CD4-positive, alpha-beta T cell (primary cell): ENCODE measurements at regions not wholly inside any gene's neighbourhood (a gene's known extent, or its start where the extent isn't known, plus 50 kb on each side); places are given as distances from the start of the nearest gene placed in this dataset.

Experiments
- ATAC-seq: fragments of 200-7000 bp; cut with Tn5 transposase; one replicate; pipeline ENCODE4 v1.10.0; 2022; ENCODE audit warnings: mild to moderate bottlenecking; ENCODE audit not compliant: poor library complexity
- CTCF ChIA-PET: fragments of 350-600 bp; sonication (Branson Sonifier 250); formaldehyde crosslinking; loops from one replicate; lab custom pipeline; 2021; ENCODE audit warnings: antibody characterized with exemption, inconsistent platforms; lab: Charles Lee
- POLR2A ChIA-PET: fragments of 350-600 bp; sonication (Branson Sonifier 250); formaldehyde crosslinking; loops from one replicate; lab custom pipeline; 2021; ENCODE audit warnings: antibody characterized with exemption, inconsistent platforms; lab: Charles Lee
- DNase-seq, 14 experiments: peaks; one replicate each; pipeline ENCODE4 v3.0.0-alpha.2; 2013 to 2020; ENCODE audit warnings: mixed read lengths in 2 of 14
- H3K27ac ChIP-seq, 2 donors: one replicate each; pipeline versions ENCODE4 v1.5.1 to v1.7.0; 2013; ENCODE audit warnings: low read length in 2 of 2, low read depth in 1 of 2, mild to moderate bottlenecking in 1 of 2
- H3K27me3 ChIP-seq, 2 experiments: 1 replicate in 1 of 2; 2 replicates in 1 of 2; pipeline versions ENCODE4 v1.6.1 to v1.7.0; 2013; ENCODE audit warnings: low read length in 2 of 2, control low read depth in 1 of 2, mild to moderate bottlenecking in 1 of 2, moderate library complexity in 1 of 2; ENCODE audit not compliant: insufficient read depth in 2 of 2, control insufficient read depth in 1 of 2
- H3K36me3 ChIP-seq: one replicate; pipeline ENCODE4 v1.6.1; 2013; ENCODE audit warnings: low read length, control low read depth; ENCODE audit not compliant: insufficient read depth
- H3K4me1 ChIP-seq: one replicate; pipeline ENCODE4 v1.6.1; 2013; ENCODE audit warnings: low read length, control low read depth; ENCODE audit not compliant: insufficient read depth
- H3K4me3 ChIP-seq: one replicate; pipeline ENCODE4 v1.5.1; 2013; ENCODE audit warnings: mild to moderate bottlenecking, low read length, moderate library complexity
- H3K9me3 ChIP-seq, 2 experiments: 1 replicate in 1 of 2; 2 replicates in 1 of 2; pipeline versions ENCODE4 v1.6.1 to v1.7.0; 2013; ENCODE audit warnings: low read length in 2 of 2, mild to moderate bottlenecking in 2 of 2, control low read depth in 1 of 2, moderate library complexity in 1 of 2; ENCODE audit not compliant: control insufficient read depth in 1 of 2, insufficient read depth in 1 of 2
- H3K27ac Mint-ChIP-seq: one replicate; pipeline ENCODE4 v1.8.0; 2020; ENCODE audit warnings: mixed read lengths
- H3K27me3 Mint-ChIP-seq: one replicate; pipeline ENCODE4 v1.8.0; 2021; ENCODE audit warnings: mixed read lengths
- H3K36me3 Mint-ChIP-seq: one replicate; pipeline ENCODE4 v1.8.0; 2021; ENCODE audit warnings: low read depth, mixed read lengths
- H3K4me1 Mint-ChIP-seq: one replicate; pipeline ENCODE4 v1.8.0; 2021; ENCODE audit warnings: low read depth, mixed read lengths
- H3K4me3 Mint-ChIP-seq: one replicate; pipeline ENCODE4 v1.8.0; 2020; ENCODE audit warnings: mild to moderate bottlenecking, mixed read lengths
- H3K9me3 Mint-ChIP-seq: one replicate; pipeline ENCODE4 v1.8.0; 2020; ENCODE audit warnings: mixed read lengths
- intact Hi-C, 2 experiments: fragments of 100-400 bp; cut with DNase I in 1 of 2; cut with micrococcal nuclease in 1 of 2; formaldehyde crosslinking; loops; one replicate each; pipeline versions ENCODE4 v1.15.1 to v1.9.0; 2023 to 2025; cut with DNase I, micrococcal nuclease
- TF ChIP-seq, protein P1 (sequence below): fragments of 200-600 bp; IDR thresholded peaks from one replicate; pipeline ENCODE4 v1.8.0; 2022; ENCODE audit warnings: antibody characterized with exemption, mild to moderate bottlenecking

- H3K27ac ChIP-seq = no peak overlapping the region
- H3K36me3 Mint-ChIP-seq = no peaks in the 10 kb centered on the region
- ATAC-seq (no peak), DNase-seq (no peak)
- H3K36me3 ChIP-seq = no peaks in the 10 kb centered on the region
- ChIA-PET CTCF (no interaction called here), POLR2A (no interaction called here)
- no peaks in the 10 kb centered on the region for H3K27me3 ChIP-seq
- H3K4me3 Mint-ChIP-seq = no peak overlapping the region
- intact Hi-C loops = no loop called here
- H3K27me3 Mint-ChIP-seq = no peaks in the 10 kb centered on the region
- TF ChIP-seq, protein P1, sequence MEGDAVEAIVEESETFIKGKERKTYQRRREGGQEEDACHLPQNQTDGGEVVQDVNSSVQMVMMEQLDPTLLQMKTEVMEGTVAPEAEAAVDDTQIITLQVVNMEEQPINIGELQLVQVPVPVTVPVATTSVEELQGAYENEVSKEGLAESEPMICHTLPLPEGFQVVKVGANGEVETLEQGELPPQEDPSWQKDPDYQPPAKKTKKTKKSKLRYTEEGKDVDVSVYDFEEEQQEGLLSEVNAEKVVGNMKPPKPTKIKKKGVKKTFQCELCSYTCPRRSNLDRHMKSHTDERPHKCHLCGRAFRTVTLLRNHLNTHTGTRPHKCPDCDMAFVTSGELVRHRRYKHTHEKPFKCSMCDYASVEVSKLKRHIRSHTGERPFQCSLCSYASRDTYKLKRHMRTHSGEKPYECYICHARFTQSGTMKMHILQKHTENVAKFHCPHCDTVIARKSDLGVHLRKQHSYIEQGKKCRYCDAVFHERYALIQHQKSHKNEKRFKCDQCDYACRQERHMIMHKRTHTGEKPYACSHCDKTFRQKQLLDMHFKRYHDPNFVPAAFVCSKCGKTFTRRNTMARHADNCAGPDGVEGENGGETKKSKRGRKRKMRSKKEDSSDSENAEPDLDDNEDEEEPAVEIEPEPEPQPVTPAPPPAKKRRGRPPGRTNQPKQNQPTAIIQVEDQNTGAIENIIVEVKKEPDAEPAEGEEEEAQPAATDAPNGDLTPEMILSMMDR = no peak
- H3K9me3 Mint-ChIP-seq = peaks cover 13% of the 10 kb centered on the region
- no peaks in the 10 kb centered on the region for H3K4me1 ChIP-seq
- H3K9me3 ChIP-seq = no peaks in the 10 kb centered on the region
- H3K27ac Mint-ChIP-seq = no peak overlapping the region
- no peaks in the 10 kb centered on the region for H3K4me1 Mint-ChIP-seq
- no peak overlapping the region for H3K4me3 ChIP-seq
These were observed 241.3 kb downstream of the COX7B2 start for GRCh38 chr4:46667790-46668189.

DNA sequence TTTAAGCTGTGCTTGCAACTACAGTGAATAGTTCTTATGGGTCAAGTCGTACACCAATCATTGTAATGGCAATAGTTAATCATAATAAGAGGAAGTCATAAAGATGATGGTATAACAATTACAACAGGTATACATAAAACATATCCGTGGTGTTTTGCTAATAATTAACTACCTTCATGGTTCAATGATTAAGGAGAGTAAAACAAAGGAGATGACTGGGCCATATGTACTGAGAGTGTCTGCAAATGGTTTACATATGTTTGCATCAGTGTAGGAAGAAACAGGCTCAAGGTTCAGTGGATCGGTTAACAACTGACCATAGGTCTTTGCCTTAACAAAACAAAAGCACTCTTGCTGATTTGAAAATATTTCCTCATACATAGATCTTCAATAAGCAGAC, 253.0 kb downstream of the COX7B2 start:
- H3K4me3 ChIP-seq = no peak overlapping the region
- Mint-ChIP-seq H3K4me3 (no peak overlapping the region), H3K36me3 (no peaks in the 10 kb centered on the region), H3K27me3 (no peaks in the 10 kb centered on the region), H3K9me3 (peaks cover 14% of the 10 kb centered on the region), H3K27ac (no peak overlapping the region), H3K4me1 (no peaks in the 10 kb centered on the region)
- no peak overlapping the region for H3K27ac ChIP-seq
- no peak for DNase-seq
- peaks cover 0 to 6% of the 10 kb centered on the region in 2 experiments for H3K9me3 ChIP-seq
- H3K36me3 ChIP-seq = no peaks in the 10 kb centered on the region
- no peaks in the 10 kb centered on the region for H3K27me3 ChIP-seq
- no peak for ATAC-seq
- TF ChIP-seq, protein P1 = no peak
- no peaks in the 10 kb centered on the region for H3K4me1 ChIP-seq
- intact Hi-C loops = no loop called here
- ChIA-PET CTCF (no interaction called here), POLR2A (no interaction called here)

- Mint-ChIP-seq H3K9me3 (peaks cover 10% of the 10 kb centered on the region), H3K27me3 (no peaks in the 10 kb centered on the region), H3K27ac (no peak overlapping the region), H3K36me3 (no peaks in the 10 kb centered on the region), H3K4me1 (no peaks in the 10 kb centered on the region), H3K4me3 (no peak overlapping the region)
- H3K4me1 ChIP-seq = no peaks in the 10 kb centered on the region
- no peak for DNase-seq
- no peaks in the 10 kb centered on the region for H3K36me3 ChIP-seq
- CTCF ChIA-PET = no interaction called here
- H3K4me3 ChIP-seq = no peak overlapping the region
- POLR2A ChIA-PET = no interaction called here
- ATAC-seq = no peak
- peaks cover 0 to 6% of the 10 kb centered on the region in 2 experiments for H3K9me3 ChIP-seq
- intact Hi-C loops = no loop called here
- TF ChIP-seq, protein P1 = no peak
- no peak overlapping the region for H3K27ac ChIP-seq
- H3K27me3 ChIP-seq = no peaks in the 10 kb centered on the region
These were observed 255.2 kb downstream of the COX7B2 start for GRCh38 chr4:46653842-46654241.
